ENCODE measurements at regions not wholly inside any gene's neighbourhood (a gene's known extent, or its start where the extent isn't known, plus 50 kb on each side); places are given as distances from the start of the nearest gene placed in this dataset.
"Not testable (repeated sequence)": the region's sequence is repeated elsewhere in the genome, so short reads cannot be mapped to it uniquely, and the experiment has no call there.

DNA sequence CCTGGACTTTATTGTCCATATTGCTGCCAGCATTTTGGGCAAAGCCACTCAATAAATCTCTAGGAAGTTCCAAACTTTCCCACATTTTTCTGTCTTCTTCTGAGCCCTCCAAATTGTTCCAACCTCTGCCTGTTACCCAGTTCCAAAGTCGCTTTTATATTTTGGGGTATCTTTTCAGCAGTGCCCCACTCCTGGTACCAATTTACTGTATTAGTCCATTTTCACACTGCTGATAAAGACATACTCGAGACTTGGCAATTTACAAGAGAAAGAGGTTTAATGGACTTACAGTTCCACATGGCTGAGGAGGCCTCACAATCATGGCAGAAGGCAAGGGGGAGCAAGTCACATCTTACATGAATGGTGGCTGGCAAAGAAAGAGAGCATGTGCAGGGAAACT is 53.4 kb downstream of the AHSP start:
- DNase-seq (ENCODE audit: low spot score), result not testable (repeated sequence)

DNA sequence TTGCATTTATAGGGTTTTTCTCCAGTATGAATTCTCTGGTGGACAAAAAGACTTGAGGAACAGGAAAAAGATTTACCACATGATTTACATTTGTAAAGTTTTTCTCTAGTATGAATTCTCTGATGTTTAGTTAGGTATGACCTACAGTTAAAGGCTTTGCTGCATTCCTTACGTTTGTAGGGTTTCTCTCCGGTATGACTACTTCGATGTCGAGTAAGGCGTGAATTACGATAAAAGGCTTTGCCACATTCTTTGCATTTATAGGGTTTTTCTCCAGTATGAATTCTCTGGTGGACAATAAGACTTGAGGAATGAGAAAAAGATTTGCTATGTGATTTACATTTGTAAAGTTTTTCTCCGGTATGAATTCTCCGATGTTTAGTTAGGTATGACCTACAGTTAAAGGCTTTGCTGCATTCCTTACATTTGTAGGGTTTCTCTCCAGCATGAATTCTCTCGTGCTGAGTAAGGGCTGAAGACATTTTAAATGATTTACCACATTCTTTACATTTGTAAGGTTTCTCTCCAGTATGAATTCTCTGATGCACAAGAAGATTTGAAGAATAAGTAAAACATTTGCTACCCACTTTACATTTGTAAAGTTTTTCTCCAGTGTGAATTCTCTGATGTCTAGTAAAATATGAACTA is 74.2 kb downstream of the AHSP start:
- not testable (repeated sequence) for DNase-seq (ENCODE audit: low spot score)

DNA sequence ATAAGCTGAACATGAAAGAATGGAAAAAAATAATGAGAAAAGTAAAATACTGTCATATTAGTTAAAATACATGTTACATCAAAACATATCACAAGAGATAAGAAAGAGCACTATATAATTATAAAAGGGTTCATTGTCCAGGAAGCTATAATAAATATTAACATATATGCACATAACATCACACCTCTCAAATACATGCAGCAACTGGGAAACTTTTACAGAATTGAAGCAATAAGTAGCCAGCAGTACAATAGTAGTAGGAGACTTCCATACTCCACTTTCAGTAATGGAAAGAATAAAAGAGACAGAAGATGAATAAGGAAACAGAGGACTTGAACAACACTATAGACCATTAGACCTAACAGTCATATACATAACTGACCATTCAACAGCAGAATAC is 90.4 kb downstream of the AHSP start:
- no peak for DNase-seq (ENCODE audit: low spot score)

DNA sequence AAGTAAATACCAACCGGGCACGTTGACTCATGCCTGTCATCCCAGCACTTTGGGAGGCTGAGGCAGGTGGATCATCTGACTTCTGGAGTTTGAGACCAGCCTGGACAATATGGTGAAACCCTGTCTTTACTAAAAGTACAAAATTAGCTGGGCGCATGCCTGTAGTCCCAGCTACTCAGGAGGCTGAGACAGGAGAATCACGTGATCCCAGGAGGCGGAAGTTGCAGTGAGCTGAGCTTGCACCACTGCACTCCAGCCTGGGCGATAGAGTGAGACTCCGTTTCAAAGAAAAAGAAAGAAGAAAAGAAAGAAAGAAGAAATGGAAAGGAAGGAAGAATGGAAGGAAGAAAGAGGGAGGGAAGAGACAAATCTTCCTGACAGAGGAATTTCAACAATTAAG is 108.7 kb downstream of the AHSP start:
- no peak for DNase-seq (ENCODE audit: low spot score)

DNA sequence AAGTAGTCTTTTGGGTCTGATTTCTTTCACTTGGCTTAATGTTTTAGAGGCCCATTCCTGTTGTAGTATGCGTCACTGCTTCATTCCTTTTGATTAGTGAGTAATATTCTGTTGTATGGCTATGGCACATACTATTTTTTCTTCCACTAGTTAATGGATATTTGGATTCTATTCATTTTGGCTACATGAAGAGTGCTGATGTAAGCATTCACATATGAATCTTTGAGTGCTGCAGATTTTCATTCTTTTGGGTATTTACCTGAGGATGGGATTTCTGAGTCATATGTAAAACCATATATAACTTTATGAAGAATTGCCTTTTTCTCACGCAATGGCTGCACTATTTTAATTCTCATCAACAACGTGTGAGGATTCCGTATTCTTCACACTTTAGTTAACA is 113.6 kb downstream of the AHSP start:
- DNase-seq (ENCODE audit: low spot score), result no peak

DNA sequence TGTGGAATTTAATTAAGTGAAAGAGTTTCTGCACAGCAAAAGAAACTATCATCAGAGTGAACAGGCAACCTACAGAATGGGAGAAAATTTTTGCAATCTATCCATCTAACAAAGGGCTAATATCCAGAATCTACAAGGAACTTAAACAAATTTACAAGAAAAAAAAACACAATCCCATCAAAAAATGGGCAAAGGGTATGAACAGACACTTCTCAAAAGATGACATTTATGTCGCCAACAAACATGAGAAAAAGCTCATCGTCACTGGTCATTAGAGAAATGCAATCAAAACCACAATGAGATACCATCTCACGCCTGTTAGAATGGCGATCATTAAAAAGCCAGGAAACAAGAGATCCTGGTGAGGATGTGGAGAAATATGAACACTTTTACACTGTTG is 128.0 kb downstream of the AHSP start:
- DNase-seq (ENCODE audit: low spot score), result not testable (repeated sequence)

DNA sequence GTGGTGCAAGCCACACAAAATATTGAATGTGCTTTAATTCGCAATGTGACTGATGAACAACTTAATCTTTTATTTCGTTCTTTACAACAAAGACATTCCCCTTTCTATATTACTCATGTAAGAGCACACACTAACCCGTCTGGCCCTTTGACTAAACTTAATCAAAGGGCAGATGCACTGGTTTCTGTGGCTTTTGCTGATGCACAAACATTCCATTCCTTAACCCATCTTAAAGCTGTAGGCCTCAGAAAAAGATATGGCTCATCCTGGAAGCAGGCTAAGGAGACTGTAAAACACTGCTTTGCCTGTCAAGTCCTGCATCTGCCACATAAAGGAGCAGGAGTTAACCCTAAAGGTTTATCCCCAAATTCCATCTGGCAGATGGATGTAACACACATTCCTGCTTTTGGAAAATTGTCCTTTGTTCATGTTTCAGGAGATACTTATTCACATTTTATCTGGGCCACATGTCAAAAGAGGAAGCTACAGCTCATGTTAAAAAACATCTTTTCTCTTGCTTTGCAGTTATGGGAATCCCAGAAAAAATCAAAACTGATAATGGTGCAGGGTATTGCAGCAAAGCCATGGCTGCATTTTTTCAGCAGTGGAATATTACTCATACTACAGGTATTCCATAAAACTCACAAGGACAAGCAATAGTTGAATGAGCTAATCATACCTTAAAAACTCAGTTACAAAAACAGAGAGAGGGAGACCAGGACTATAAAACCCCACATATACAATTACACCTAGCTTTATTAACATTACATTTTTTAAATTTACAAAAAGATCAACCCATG is 137.2 kb downstream of the AHSP start:
- DNase-seq (ENCODE audit: low spot score), result no peak

DNA sequence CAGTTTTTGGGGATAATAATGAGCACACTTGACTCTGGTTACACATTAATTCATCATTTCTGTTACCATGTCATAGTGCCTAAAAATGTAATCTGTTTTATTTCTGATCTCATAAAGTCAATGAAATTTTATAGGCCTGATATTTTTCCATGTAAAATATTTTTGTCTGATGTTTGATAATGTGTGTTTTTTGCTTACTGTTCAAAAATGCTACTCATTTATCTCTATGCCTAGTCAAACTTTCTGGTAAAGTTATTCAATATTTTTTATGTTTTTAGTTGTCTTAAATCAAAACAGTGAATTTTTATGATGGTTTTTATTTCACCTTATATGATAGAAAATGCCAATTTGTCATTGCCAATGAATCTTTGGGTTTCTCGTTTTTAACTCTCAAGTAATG is 147.0 kb downstream of the AHSP start:
- DNase-seq (ENCODE audit: low spot score), result no peak

DNA sequence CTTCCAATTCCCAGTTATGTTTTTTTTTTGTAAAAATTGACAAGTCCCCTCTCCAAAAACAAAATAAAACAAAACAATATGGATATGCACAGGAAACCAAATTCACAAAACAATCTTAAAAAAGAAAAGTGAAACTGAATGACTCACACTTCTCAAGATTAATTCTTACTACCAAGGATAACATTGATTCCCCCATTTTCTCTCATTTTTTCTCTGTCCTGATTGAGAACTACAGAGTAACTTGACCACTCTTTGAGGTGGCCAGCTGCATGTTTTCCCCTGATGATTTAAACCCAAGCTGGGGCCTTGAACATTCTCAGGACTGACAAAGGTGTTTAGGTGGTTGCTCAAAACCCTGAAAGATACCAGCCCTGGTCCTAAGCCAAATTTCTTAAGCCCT is 149.0 kb downstream of the AHSP start:
- no peak for DNase-seq (ENCODE audit: low spot score)

DNA sequence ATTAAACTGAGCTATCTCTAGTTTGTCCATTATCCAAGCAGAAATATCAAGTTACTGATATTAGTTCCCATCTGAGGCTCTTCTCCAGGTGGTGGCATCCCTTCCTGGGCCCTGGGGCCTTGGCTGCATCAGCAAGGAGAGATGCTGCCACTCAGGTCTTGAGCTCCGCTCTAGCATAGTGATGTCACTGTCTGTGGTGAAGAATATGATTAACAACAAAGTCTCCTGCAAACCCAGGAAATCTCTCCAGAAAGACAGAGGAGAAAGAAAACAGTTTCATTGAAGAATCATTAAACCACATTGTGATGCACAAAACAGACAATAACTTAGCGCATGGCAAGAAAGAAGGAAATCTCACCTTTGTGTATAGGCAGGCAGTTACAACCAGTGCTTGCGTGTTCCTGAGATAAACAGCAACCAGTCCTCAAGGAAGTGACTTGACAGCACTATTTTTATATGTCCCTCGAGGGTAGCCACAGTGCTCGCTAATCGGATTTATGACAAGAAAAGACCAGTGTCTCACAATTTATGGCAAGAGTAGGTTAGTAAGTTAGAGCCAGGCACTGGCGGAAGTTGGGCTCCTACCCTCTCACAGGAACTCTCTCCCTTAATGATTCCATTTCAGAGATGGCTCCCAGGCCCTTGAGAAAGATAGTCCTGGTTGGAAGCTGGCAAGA is 151.1 kb downstream of the AHSP start:
- no peak for DNase-seq (ENCODE audit: low spot score)

DNA sequence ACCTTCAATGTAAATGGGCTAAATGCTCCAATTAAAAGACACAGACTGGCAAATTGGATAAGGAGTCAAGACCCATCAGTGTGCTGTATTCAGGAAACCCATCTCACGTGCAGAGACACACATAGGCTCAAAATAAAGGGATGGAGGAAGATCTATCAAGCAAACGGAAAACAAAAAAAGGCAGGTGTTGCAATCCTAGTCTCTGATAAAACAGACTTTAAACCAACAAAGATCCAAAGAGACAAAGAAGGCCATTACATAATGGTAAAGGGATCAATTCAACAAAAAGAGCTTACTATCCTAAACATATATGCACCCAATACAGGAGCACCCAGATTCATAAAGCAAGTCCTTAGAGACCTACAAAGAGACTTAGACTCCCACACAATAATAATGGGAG is 161.6 kb downstream of the AHSP start:
- DNase-seq (ENCODE audit: low spot score), result not testable (repeated sequence)

DNA sequence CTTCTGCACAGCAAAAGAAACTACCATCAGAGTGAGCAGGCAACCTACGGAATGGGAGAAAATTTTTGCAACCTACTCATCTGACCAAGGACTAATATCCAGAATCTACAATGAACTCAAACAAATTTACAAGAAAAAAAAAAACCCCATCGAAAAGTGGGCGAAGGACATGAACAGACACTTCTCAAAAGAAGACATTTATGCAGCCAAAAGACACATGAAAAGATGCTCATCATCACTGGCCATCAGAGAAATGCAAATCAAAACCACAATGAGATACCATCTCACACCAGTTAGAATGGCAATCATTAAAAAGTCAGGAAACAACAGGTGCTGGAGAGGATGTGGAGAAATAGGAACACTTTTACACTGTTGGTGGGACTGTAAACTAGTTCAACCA is 164.6 kb downstream of the AHSP start:
- DNase-seq (ENCODE audit: low spot score), result not testable (repeated sequence)

DNA sequence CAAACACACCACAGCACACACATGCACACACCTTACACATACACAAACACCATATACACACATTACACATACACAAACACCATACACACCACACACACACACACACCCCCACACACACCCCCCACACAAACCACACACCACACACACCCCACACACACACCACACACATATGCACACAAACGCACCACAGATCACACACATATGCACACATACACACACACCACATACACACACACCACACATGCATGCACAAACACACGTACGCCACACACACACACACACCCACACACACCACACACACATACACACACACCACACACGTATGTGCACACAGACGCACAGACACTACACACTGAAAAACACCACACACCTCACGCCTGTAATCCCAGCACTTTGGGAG is 166.0 kb downstream of the AHSP start:
- DNase-seq (ENCODE audit: low spot score), result no peak

DNA sequence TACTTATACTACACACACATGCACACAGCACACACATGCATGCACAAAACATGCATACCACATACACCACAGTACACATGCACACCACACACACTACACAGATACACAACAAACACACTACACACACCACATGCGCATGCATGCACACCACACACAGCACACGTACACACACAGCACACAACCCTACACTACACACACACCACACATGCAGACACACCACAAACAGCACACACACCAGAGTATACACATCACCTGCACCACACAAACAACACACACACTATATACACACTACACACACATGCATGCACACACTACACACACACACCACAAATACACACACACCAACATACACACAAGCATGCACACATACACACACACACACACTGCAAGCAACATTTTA is 166.8 kb downstream of the AHSP start:
- DNase-seq (ENCODE audit: low spot score), result no peak

DNA sequence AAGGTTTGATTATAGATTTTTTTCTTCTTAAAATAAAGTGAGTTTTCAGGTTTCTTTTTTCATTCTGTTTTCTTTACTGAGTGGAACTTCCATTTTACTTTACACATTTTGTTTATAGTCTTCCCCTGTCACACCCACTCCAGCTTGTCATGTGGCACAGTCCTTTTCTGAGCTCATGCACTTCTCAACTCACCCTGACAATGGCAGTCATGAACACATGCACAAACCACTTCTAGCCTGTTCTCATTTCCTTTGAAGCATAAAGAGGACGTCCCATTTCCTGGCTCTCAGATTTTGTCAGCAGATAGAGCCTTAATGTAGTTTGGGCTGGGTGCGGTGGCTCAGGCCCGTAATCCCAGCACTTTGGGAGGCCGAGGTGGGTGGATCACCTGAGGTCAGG is 168.0 kb downstream of the AHSP start:
- DNase-seq (ENCODE audit: low spot score), result no peak

DNA sequence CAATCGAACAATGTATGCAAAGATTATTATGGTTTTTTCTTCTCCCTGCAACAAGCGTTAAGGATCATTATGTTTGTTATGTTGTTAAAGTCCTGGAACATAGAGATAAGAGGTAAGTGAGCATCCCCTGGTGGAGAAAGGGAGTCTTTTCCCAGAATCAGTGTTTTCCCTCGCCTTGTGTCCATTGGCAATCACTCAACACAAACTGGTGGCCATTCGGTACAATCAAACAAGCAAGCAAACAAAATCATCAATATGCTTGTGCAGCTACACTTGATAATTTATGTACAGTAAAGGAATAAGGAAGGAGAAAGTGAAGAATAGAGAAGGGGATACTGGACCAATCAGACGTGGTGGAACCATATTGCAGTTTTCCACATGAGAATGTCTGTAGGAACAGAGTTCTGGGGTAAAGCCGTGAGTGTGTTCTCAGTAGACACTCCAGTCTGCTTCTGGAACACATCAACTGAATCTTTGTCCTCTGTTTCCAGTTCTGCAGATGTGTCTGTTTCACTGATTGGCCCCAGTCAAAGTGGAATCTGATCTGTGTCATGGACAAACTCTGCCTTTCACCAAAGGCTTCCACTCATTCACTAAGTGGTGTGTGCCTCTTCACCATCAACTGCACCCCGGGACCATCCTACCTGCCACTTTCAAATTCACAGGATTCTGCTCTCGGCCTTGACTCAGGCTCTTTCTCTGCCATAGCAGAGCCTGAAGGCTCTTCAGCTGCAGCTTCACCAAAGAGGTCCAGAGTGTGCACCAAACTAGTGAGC is 169.5 kb downstream of the AHSP start:
- DNase-seq (ENCODE audit: low spot score), result peak; percentile 71

DNA sequence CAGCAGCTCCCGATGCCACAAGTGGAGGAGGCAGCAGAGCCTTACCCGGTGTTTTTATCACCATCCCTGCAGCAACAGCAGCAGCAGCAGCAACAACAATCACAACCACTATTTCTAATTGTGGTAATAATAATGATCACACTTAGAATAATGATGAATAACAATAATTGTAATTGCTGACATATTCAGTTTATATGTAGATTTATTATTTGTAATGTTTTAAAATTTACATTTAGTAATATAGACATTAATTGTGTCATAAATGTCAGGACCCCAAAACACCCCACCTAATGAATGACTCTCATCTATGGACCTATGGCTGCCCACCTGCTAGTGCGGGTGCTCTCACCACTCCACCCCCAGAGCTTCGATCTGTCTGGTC is 170.0 kb downstream of the AHSP start:
- no peak for DNase-seq (ENCODE audit: low spot score)

DNA sequence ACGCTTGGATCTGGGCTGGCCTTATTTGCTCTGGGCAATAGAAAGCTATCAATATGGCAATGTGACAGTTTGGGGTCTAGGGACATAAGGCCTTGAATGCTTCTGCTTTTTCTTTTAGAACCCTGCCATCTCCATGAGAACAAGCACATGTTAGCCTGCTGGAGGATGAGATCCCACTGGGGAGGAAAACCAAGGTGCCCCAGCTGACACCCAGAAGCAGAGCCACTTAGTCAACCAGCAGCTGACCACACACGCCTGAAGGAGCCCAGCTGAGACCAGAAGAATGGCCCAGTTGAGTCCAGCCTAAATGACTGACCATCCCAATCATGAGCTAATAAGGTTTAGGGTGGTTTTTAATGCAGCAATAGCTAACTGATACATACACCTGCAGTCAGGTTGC is 171.2 kb downstream of the AHSP start:
- no peak for DNase-seq (ENCODE audit: low spot score)

DNA sequence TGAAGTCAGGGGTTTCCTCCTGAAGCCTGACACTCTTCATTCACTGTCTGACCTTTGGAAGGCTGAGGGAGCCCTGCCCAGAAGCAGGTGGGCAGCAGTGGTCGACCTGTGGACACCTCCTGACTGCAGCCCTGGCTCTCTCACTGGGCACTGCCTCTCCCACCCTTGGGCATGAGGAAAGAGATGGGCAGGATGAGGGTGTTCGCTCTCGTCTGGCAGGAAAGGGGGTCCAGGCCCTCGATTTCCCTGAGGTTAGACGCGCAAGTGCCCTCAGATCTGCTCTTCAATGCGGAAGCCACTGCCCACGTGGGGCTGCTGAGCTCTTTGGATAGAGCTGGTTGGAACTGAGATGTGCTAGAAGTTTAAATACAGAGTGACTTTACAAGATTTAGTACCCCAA is 171.9 kb downstream of the AHSP start:
- DNase-seq (ENCODE audit: low spot score), result no peak

DNA sequence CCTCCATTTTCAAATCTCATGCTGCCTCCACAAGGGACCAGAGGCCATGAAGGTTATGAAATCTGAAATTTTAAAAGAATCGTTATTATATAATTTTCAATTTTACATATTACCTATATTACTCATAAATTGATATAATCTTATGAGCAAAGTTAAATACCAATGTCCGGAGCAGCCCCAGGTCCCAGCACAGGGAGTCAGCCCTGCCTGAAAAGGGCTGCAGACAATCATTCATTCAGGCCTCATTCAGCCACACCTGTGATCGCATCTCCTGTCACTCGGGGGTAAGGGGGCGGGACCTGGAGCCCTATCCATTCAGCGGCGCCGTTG is 172.5 kb downstream of the AHSP start:
- DNase-seq (ENCODE audit: low spot score), result no peak

DNA sequence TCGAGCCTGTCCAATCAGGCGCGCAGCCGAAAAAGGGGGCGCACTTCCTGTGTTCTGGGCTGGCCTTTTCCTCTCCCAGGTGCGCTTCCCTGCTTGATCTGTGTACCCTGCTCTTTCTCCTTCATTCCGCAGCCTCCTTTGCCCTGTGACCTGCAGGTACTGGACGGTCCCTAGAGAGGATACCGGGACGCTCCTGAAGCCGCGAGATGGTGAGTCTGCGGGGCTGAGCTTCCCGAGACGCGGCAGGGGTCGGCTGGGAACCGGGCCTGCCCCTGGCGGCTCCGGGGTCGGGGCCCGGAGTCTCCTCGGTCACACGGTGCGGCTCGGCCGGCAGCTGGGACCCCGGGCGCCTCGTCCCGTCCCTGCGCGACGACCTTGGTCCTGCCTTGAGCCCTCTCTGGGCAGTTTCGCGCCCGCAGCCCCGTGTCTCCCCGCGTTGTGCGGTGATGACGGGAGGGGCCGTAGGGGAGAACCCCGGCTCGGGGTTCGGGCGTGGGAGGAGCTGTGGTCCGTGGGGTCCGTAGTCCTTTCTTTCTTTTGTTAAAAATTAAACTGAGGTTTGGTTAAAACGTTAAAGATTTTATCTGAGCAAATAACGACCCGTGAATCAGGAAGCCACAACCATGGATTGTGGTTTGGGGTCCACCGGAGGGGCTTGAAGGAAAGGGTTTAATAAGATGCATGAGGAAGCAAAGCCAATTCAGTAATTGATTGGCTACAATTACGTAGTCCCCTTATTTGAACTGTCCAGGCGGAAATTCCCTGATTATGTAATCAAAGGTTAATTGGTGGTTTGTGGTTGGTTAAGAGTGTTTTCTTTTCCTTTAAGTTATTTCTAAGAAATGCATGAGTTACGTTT is 172.8 kb upstream of the ZNF267 start:
- peak; percentile 81 for DNase-seq (ENCODE audit: low spot score)

DNA sequence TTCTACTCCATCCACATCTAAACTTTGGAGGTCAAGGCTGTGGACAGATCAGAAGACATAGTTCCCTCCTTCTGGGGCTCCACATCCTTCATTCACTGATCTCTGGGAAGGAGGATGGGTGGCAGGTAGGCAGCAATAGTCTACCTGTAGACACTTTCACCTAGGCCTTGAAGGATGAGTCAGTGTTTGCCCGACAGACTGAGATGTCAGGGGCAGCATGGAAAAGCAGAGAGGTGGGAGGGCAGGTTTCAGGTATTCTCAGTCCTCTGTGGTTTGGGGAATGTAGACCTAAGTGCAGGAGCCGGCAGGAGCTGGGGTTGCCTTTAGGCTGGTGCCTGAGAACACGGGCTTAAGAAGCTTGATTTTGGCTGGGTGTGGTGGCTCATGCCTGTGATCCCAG is 171.9 kb upstream of the ZNF267 start:
- no peak for DNase-seq (ENCODE audit: low spot score)
